HepG2 (cell line): ENCODE measurements at regions not wholly inside any gene's neighbourhood (a gene's known extent, or its start where the extent isn't known, plus 50 kb on each side); places are given as distances from the start of the nearest gene placed in this dataset.

ENCODE experiments used
- CEBPB ChIP-seq: IDR thresholded peaks from 2 replicates; pipeline ENCODE4 v1.6.1; 2011; ENCODE audit warnings: low read depth, low read length, improper control_type of control experiment, borderline replicate concordance
- JUN ChIP-seq: sonication (generic); formaldehyde crosslinking; IDR thresholded peaks from 2 replicates; pipeline ENCODE4 v1.4.0; 2020; ENCODE audit warnings: mild to moderate bottlenecking, missing genetic modification reagents
- STAT5B ChIP-seq: sonication (generic); formaldehyde crosslinking; IDR thresholded peaks from 2 replicates; pipeline ENCODE4 v1.4.0; 2020; ENCODE audit warnings: missing genetic modification reagents
- ZNF121 ChIP-seq: sonication (generic); formaldehyde crosslinking; IDR thresholded peaks from 2 replicates; pipeline ENCODE4 v1.5.0; 2020; ENCODE audit warnings: mild to moderate bottlenecking, missing genetic modification reagents
- ZNF670 ChIP-seq: sonication (generic); formaldehyde crosslinking; IDR thresholded peaks from 2 replicates; pipeline ENCODE4 v1.8.0; 2022; ENCODE audit warnings: mild to moderate bottlenecking, missing genetic modification reagents, borderline replicate concordance
- TF ChIP-seq, protein P1 (sequence below), 2 experiments: IDR thresholded peaks; 2 replicates each; pipeline ENCODE4 v1.6.1; 2011 to 2012; ENCODE audit warnings: low read length in 2 of 2, borderline replicate concordance in 1 of 2, low read depth in 1 of 2, mild to moderate bottlenecking in 1 of 2, moderate library complexity in 1 of 2

DNA sequence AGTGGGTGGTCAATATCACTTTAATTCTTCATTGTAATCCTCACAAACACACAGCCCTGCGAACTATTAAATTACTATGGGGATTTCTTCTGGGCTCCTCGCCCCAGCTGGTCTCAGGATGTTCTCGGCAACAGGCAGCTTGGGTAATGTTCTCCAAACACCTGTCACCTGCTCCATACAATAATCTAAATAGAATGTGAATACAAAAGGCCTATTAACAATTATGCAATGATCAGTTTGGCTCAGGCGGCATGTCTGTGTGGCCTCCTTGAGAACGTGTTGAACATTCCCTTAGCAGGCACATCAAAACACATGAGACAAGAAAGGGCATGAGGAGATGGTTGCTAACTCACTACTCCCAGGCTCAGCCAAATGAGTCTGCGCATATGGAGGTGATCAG is 158.6 kb upstream of the KBTBD8 start:
- no peak for TF ChIP-seq STAT5B (CRISPR knock-in tag)
- no peak for TF ChIP-seq ZNF670 (CRISPR knock-in tag)
- TF ChIP-seq JUN (CRISPR knock-in tag), result no peak
- TF ChIP-seq CEBPB, result no peak
- TF ChIP-seq, protein P1, sequence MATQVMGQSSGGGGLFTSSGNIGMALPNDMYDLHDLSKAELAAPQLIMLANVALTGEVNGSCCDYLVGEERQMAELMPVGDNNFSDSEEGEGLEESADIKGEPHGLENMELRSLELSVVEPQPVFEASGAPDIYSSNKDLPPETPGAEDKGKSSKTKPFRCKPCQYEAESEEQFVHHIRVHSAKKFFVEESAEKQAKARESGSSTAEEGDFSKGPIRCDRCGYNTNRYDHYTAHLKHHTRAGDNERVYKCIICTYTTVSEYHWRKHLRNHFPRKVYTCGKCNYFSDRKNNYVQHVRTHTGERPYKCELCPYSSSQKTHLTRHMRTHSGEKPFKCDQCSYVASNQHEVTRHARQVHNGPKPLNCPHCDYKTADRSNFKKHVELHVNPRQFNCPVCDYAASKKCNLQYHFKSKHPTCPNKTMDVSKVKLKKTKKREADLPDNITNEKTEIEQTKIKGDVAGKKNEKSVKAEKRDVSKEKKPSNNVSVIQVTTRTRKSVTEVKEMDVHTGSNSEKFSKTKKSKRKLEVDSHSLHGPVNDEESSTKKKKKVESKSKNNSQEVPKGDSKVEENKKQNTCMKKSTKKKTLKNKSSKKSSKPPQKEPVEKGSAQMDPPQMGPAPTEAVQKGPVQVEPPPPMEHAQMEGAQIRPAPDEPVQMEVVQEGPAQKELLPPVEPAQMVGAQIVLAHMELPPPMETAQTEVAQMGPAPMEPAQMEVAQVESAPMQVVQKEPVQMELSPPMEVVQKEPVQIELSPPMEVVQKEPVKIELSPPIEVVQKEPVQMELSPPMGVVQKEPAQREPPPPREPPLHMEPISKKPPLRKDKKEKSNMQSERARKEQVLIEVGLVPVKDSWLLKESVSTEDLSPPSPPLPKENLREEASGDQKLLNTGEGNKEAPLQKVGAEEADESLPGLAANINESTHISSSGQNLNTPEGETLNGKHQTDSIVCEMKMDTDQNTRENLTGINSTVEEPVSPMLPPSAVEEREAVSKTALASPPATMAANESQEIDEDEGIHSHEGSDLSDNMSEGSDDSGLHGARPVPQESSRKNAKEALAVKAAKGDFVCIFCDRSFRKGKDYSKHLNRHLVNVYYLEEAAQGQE (IDR thresholded peaks at IDR 0.05; ENCODE audit: borderline replicate concordance in 1 of 2, low read depth in 1 of 2, low read length in 2 of 2), result no peak
- TF ChIP-seq ZNF121 (CRISPR knock-in tag), result no peak
